Cardiac muscle cell (in vitro differentiated cells and primary cell): ENCODE measurements at regions not wholly inside any gene's neighbourhood (a gene's known extent, or its start where the extent isn't known, plus 50 kb on each side); places are given as distances from the start of the nearest gene placed in this dataset.

ENCODE experiments used
- DNase-seq, 2 donors: peaks; one replicate each; pipeline versions ENCODE4 v3.0.0 to v3.0.0-alpha.2; 2010 to 2017; ENCODE audit warnings: low read depth in 1 of 2, low spot score in 1 of 2
- H3K27ac ChIP-seq: fragments of 200-600 bp; sonication (generic); 2 replicates; pipeline ENCODE4 v1.5.1; 2016
- H3K27me3 ChIP-seq: fragments of 200-600 bp; sonication (generic); 2 replicates; pipeline ENCODE4 v1.6.0; 2016; ENCODE audit warnings: control low read depth
- H3K36me3 ChIP-seq: fragments of 200-600 bp; sonication (generic); 2 replicates; pipeline ENCODE4 v1.5.1; 2016; ENCODE audit warnings: control low read depth
- H3K4me1 ChIP-seq: fragments of 200-600 bp; sonication (generic); 2 replicates; pipeline ENCODE4 v1.8.1; 2017; ENCODE audit warnings: low read depth, mild to moderate bottlenecking, mixed run types
- H3K4me3 ChIP-seq: fragments of 200-600 bp; sonication (generic); 2 replicates; pipeline ENCODE4 v1.5.1; 2016; ENCODE audit warnings: mild to moderate bottlenecking
- H3K9me3 ChIP-seq: fragments of 200-600 bp; sonication (generic); 2 replicates; pipeline ENCODE4 v1.5.1; 2017; ENCODE audit warnings: low read depth, mild to moderate bottlenecking, control low read depth
- CTCF ChIP-seq: IDR thresholded peaks from 2 replicates; pipeline ENCODE4 v1.5.1; 2012; ENCODE audit warnings: low read depth, mild to moderate bottlenecking, low read length

GRCh38 chr4:63049278-63049677 lies 1360.0 kb downstream of the TECRL start:
- Histone ChIP-seq H3K27ac (no peak overlapping the region), H3K9me3 (no peaks in the 10 kb centered on the region), H3K4me3 (no peak overlapping the region), H3K36me3 (no peaks in the 10 kb centered on the region), H3K27me3 (no peaks in the 10 kb centered on the region), H3K4me1 (peaks cover 2% of the 10 kb centered on the region)
- TF ChIP-seq CTCF = no peak
- DNase-seq = no peak

- no peak for TF ChIP-seq CTCF
Observed at GRCh38 chr4:63036159-63036866, 1372.9 kb downstream of the TECRL start.

GRCh38 chr4:63029380-63029779 lies 1379.9 kb downstream of the TECRL start:
- Histone ChIP-seq H3K4me3 (no peak overlapping the region), H3K36me3 (no peaks in the 10 kb centered on the region), H3K27me3 (no peaks in the 10 kb centered on the region), H3K9me3 (no peaks in the 10 kb centered on the region), H3K27ac (no peak overlapping the region), H3K4me1 (no peaks in the 10 kb centered on the region)
- no peak for TF ChIP-seq CTCF
- no peak for DNase-seq

More at GRCh38 chr4:63036159-63036866, 1372.9 kb downstream of the TECRL start:
- H3K27ac ChIP-seq = peak overlapping the region; percentile 91
- peak overlapping the region; percentile 4 for H3K4me3 ChIP-seq
- H3K36me3 ChIP-seq = no peaks in the 10 kb centered on the region
- DNase-seq = peak in 1 of 2 donors; percentile 71
- H3K4me1 ChIP-seq = peaks cover 18% of the 10 kb centered on the region
- H3K27me3 ChIP-seq = no peaks in the 10 kb centered on the region
- H3K9me3 ChIP-seq = no peaks in the 10 kb centered on the region

GRCh38 chr4:63020661-63021060 lies 1388.6 kb downstream of the TECRL start:
- no peaks in the 10 kb centered on the region for H3K36me3 ChIP-seq
- no peaks in the 10 kb centered on the region for H3K9me3 ChIP-seq
- DNase-seq = no peak
- H3K27ac ChIP-seq = no peak overlapping the region
- H3K4me3 ChIP-seq = no peak overlapping the region
- H3K27me3 ChIP-seq = no peaks in the 10 kb centered on the region
- H3K4me1 ChIP-seq = no peaks in the 10 kb centered on the region
- TF ChIP-seq CTCF = no peak

- Histone ChIP-seq H3K27me3 (no peaks in the 10 kb centered on the region), H3K36me3 (no peaks in the 10 kb centered on the region), H3K27ac (no peak overlapping the region), H3K9me3 (no peaks in the 10 kb centered on the region), H3K4me1 (no peaks in the 10 kb centered on the region), H3K4me3 (no peak overlapping the region)
- DNase-seq = no peak
- no peak for TF ChIP-seq CTCF
Observed at GRCh38 chr4:63017300-63017699, 1392.0 kb downstream of the TECRL start.
